NCI-H2029 treated with DMSO at 0.1 percent for 48 hours (cell line): ENCODE measurements at regions not wholly inside any gene's neighbourhood (a gene's known extent, or its start where the extent isn't known, plus 50 kb on each side); places are given as distances from the start of the nearest gene placed in this dataset.

Source experiments
- DNase-seq: peaks from one replicate; lab custom pipeline; 2025; lab: John Stamatoyannopoulos, UW

DNA sequence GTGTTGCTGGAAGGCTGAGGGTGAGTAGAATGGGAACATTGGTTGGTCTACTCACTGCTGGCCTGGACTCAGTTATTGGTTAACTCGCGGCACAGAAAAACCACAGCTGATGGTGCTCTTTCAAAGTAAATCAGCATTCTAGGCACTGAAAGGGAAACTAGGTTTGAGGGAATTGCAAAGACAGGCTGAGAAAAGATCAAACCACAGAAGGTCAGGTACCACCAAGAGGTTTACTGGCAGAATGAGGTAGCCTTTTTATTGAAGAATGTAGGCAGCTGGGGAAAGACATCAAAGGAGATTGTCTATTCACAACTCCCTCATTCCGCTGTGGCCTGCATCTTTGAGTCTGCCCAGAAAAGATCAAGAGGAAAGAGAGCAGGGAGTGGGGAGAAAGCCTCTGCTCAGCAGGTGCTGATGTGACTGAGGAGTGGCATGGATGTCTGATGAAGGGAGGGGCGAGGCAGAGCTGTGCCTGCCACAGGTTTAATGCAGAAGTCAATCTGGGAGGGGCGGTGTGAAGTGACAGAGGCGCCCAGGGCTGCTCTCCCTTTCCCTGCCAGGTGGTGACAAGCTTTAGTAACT is 255.5 kb downstream of the MAN2A1 start:
- no peak for DNase-seq

DNA sequence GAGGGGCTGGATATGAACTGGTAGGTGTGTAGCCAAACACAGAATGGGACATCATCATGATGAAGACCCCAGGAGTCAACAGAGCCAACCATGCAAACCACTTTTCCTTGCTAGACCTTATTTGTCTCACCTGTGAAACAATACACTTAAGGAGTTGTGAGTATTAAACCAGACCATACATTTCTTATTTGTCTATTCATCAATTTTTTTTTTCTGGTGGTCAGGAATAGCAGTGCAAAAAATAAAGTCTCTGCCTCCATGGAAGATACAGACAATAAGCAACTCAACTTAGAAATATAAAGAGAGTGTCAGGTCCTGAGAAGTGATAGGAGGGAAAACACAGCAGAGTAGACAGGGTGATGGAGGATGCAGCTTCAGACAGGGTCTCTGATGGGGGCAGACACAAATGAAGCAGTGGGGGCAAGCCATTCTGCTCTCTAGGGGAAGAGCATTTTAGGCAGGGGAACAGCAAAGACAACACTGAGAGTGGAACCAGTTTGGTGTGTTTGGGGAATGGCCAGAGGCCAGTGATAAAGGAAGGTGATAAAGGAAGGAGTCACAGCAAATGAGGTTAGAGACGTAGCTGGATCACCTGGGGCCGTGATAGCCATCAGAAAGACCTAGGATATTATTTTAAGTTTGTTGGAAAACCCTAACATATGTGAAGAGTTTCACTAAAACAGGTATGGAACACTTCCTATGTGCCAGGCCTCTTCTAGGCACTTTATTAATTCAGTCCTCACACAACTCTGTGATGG is 256.2 kb downstream of the MAN2A1 start:
- no peak for DNase-seq

DNA sequence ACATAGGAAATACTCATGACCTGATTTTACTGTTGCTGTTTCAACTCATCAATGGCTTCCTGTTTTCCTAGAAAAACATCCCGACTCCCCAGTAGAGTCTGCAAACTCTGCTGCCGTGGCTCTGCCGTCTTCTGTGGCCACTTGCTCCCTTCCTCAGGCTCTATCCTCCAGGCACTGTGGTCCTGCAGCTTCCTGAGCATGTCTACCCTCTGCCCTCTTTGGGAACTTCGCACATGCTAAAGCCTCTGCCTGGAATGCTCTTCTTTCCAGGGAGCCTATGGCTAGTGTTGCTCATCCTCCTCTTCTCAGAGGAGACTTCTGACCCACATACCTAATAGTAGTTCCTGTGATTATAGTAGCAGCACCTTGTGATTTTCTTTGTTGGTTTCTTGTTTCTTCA is 256.9 kb downstream of the MAN2A1 start:
- no peak for DNase-seq

DNA sequence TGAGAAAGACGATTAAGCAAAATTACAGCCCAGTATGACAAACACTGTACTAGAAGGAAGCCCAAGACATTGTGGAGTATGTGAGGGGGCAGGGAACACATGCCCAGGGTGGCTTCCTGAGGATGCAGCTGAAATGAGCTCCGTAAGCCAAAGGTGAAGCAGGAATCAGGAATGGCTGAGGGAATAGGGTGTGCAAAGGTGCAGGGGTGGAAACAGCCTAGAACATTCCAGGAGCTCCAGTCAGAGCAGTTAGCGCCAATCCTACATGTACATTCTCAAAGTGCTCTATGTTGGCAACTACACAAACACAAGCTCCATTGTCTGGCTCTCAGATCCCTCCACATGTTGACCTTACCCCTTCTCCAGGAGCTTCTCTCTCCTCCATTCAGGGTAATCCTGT is 257.9 kb downstream of the MAN2A1 start:
- DNase-seq = no peak

DNA sequence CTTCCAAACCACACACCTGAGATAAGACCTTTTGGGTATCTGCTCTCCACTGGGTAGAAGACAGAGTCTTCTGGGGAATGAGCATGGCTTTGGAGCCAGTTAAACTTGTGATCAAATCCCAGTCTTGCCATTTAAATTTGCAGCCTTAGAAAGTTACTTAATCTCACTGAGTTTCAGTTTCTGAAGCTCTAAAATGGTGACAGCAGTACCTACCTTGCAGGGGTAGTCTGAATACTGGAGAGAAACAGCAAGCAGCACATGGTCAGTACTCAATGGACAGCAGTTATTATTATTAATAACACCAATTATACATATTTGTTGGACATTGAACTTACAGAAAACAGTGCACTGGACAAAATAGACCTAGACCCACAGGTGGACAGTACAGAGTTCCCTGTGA is 260.9 kb downstream of the MAN2A1 start:
- DNase-seq = no peak

DNA sequence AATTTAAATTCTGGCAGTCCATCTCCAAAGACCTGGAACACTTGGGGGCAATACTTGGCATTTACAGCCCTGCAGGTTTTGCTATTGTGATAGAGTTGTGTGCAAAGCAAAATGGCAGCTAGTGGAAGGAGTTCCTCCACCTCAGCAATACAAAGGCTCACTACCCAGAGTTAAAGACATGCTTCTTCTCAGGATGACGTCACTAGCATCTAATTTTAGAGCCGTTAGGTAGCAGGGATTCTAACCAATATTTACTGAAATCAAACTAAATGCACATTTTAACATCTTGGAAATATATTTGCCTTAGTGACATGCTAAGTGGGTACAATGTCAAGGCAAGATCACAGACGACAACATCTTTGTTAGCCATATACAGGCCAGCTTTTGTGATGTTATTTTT is 261.6 kb downstream of the MAN2A1 start:
- DNase-seq = no peak

DNA sequence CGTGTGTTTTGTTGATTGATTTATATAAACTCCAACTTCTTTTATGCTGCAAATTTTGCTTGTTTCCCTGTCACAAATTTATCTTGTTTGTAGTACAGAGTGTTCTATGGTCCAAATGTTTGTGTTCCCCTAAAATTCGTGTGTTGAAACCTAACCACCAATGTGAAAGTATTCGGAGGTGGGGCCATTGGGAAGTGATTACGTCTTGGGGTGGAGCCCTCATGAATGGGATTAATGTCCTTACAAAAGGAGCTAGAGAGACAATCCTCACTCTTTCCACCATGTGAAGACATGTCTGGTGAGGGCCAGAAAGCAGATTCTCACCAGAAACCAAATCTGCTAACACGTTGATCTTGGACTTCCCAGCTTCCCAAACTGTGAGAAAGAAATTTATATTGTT is 262.0 kb downstream of the MAN2A1 start:
- DNase-seq = no peak

DNA sequence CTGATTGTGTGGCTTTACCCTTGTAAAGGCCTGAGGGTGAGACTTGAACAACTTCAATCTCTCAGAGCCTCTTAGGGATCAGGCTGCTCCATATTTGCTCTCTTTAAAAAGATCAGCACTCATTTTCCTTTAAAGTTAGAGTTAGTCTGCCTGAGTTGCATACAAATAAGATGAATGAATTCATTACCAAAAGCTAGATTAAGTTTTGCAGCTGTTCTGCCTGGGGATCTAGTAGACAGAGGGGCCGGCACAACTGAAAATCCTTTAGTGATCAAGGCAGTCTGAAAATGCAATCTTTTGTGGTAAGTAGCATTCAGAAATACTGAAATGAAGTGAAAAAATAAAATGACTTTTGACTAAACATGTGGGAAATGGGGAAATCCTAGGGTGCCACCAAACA is 264.0 kb downstream of the MAN2A1 start:
- no peak for DNase-seq

DNA sequence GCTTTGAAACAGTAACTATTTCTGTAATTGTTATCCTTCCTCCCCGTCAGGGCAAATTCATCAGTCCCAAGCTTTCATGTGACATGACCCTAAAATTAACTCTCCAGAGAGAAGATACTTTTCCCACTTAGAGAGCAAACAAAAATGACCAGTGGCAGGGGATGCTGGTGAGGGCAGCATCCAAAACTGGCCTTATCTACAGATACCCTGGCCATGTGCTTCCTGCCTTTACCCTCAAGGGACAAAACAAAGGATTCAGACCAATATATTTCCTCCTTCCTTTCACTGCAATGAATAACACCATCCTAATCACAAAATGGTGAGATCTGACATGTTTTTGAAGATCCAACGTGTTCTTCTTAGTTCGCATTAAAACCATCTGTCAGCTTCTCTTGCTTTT is 267.2 kb downstream of the MAN2A1 start:
- DNase-seq = no peak

DNA sequence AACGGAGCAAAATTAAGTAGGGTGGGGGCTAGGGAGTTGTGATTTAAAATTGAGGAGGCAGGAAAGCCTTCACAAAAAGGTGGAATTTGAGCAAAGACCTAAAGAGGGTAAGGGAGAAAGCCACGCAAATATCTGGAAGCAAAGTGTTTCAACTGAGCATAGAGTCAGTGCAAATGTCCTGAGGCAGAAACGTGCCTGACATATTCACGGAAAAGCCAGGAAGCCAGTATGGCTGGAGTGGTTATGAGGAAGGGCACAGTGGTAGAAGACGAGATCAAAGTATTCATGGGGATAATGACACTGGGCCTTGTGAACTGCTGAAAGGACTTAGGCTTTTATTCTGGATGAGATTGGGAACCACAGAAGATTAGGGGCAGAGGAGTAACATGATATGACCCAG is 268.4 kb downstream of the MAN2A1 start:
- DNase-seq = no peak

DNA sequence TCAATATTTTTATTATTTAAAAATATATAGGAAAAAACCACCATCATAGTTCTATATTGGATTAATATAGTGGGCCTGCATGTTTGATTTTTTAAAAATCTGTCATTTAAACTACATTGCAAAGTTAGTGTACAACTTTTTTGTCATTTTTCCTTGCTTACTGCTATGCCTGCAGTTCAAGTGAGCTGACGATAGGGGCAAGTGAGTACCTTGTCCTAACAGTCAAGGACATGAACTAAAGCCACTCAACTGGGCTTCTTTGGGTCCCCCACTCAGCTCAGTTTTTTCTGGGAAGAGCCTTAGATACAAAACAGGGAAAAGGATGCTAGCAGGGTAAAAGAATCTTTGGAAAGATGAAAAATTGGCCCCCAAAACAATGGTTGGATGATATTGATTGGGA is 269.9 kb downstream of the MAN2A1 start:
- DNase-seq = no peak

DNA sequence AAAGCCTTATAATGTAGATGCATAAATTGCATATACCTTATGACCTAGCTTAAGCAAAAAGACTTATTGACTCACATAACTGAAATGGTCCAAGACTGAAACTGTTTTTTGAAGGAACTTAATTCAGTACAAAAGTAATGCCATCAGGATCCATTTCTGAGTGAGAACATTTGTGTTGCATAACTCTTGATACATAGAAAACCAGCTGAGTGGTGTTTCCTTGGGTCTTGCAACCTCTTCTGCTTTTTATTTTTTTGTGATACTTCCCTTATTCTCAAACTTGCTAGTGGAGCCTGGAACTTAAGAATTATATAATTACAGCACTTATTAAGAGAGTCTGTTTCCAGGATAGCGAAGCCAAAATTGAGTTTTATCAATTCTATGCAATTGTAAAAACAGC is 272.0 kb downstream of the MAN2A1 start:
- DNase-seq = no peak

DNA sequence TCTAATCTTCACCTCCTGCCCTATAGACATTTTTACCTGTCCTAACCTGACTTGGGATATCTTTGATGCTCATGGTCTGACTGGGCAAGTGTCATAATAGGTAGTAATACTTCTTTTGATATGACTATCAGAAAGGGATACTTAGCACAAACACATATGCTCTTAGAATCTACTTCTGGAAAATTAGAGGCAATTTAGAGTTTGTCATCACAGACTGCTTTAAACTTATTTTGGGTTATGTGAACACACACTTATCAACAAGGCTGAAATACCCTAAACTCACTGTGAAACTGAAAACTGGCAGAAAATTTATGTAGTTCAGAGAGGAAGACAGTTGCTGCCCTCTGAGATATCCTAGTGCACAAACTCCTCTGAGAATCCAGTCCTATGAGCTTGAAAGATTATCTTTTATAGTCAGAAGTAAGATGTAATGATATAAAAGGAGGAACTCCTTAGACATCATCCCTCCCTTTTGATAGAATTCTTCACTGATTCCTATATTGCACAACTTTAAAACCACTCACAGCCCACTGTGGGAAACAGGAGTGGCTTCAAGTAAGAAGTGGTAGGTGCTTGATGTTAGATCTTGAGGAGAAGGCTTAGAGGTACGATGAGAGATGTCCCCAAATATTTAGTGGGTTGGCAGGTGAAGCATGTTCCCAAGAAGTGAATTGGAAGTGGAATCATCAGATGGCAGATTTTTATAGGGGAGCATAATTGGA is 273.3 kb downstream of the MAN2A1 start:
- DNase-seq = no peak

DNA sequence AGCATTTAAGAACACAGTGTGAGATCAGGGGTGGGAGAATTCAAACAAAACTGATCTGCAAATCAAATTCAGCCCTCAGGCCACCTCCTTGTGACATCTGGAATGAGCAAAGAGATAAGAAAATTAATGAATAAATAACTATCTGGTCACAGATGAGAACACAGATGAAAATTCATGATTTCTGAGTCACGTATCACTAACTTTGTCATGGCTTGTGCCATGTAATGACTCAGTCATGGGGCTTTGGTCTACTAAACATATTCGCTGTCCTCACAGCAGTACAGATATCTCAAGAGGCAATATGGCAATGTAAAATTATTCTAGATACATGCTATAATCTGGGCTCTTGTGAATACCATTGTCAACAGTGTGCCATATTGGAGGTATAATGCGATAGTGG is 274.4 kb downstream of the MAN2A1 start:
- no peak for DNase-seq

DNA sequence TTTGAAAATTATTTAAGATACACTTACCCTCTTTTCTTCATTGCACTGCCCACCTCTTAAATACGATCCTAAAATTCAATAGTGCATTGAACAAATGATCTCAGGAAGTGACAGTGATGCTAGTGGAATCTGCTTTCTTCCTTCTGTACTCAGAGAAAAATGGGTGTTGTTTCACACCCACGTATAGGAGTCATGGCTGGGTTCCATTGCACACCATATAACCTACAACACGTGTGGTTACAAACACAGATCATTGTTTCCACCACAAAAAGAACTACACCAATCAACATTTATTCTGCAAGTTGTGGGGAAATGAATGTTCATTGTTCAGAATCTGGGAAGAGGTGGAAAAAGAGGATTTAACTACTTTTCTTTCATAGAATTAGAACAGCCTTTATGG is 275.9 kb downstream of the MAN2A1 start:
- DNase-seq = no peak

DNA sequence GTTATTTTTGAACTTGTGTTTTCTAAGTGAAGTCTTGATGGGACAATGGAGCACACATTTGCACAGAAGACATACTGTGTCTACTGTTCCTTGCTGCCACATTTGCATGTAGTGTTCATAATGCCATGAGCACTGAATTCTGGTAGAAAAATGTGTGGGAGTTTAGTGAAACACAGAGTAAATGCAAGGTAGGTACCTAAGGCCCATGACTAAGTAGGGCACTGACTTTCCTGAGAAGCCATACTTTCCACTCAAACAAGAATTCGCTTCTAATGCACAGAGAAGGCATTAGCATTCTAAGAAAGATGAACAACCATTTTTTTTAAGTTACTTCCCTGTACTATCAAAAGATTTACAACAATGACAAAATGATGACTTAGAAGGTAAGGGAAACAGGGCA is 282.2 kb downstream of the MAN2A1 start:
- no peak for DNase-seq

DNA sequence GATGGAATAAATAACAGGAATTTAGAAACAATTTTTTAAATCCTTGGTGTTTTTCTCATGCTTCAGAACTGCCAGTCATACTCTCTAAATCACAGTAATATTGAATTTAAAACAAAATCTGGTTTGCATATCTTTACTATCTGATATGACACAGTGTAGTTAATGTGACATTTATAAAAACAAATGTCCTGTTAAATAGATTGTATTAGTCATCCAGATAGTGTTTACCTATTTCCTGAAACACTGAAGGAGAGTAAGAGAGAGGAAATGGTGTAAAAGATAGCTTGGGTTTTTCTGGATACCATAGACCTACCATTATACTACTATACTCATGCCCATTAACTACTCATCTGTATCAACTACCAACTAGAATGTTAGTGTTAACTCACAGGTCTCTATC is 292.3 kb downstream of the MAN2A1 start:
- no peak for DNase-seq

DNA sequence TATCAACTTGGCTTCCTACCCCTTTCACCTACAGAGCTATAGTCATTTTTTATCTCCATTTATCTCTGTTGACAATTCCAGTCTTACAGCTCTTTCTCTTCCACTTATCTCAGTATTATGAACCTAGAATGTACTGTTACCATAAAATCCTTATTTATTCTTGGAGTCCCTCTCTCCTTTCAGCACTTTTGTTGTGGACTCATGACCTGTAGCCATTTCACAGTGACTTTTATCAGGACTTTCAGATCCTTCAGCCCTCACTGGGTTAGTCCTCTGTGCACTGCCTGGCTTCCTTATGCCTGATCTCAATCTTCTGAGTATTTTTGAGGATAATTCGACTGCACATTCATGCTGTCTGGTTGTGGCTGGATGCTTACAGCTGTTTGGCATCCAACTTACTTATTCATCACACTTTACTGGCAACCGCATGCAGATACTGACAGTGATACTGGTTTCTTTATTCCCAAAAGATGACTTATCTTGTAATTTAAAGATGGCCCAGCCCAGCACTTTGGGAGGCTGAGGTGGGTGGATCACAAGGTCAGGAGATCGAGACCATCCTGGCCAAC is 293.3 kb downstream of the MAN2A1 start:
- DNase-seq = no peak

DNA sequence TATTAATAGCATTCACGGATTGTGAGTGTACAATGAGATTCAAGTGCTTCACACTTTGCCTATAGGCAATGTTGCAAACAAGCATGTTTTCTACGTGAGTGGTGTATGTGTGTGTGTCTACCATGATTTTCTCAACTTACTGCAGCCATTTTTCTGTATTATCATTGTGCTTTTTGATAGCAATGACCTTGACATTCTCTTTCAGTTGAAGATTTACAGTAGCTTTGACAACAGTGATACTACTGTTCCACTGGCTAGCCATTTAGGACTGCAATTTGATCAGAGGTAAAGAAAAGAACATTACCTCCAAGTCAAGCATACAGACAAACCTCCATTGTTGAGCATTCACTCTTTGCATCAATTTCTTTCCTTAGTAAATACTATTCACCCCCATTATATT is 297.0 kb downstream of the MAN2A1 start:
- DNase-seq = no peak

DNA sequence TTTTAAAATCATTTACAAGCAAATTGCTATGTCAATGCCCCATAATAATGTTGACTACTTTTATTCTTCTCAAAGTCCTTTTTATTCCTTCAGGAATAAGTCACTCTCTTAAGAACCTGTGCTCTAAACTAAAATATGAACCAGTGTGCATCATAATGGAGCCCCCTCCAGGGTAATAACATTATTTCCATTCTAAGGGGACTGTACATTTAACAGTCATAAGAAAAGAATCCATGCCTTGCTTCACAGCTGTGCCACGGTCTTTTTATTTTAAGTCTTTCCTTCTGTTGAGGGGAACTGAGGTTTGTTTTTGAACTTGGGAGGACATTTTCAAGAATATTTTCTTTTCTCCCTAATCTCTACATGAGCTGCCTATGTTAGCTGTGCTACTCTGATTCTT is 297.6 kb downstream of the MAN2A1 start:
- no peak for DNase-seq

DNA sequence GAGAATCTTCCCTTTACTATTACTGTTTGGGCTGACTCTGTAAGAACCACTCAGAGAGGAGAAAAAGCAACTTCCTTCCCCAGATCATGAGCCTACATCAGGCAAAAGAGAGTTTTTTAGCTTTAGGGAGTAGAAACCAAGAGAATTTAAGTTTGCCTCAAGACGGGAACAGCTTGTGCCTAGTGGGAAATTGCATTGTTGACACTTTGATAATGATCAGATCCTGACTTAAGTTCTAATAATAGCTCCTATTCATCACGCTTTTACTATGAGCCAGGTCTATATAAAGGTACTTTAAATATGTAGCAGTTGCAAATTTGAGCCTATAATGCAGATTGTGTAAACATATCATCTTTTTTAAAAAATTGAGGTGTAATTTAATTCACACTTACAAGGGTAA is 298.2 kb downstream of the MAN2A1 start:
- no peak for DNase-seq

DNA sequence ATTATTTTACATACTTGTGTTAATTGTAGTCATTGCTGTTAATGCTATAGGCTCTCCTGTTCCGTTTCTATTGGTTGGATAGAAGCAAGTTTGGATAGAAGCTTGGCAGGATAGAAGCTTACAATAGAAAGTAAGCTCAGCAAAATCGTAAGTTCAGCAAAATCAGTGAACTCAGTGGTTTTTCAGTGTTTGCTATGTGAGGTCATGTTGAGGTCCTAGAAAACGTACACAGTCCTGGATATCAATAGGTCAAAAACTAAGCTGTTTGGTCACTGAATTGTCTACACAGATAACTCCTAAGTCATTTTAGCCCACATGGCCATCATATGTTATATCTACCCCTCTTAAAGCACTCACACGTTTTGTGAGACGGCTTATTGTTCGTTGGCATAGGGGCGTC is 299.4 kb downstream of the MAN2A1 start:
- DNase-seq = no peak
